ENCODE measurements at regions not wholly inside any gene's neighbourhood (a gene's known extent, or its start where the extent isn't known, plus 50 kb on each side); places are given as distances from the start of the nearest gene placed in this dataset.

- TF ChIP-seq CTCF (IDR thresholded peaks at IDR 0.05; ENCODE audit: low read depth, low read length, poor library complexity, severe bottlenecking), result no peak
- TF ChIP-seq EZH2phosphoT487 (IDR thresholded peaks at IDR 0.05; ENCODE audit: borderline replicate concordance, low read length), result no peak
Measured at GRCh38 chr12:72872996-72873395, 600.8 kb downstream of the TRHDE start.

Measured in DOHH2 (cell line).